Type B pancreatic cell (in vitro differentiated cells): ENCODE measurements at regions not wholly inside any gene's neighbourhood (a gene's known extent, or its start where the extent isn't known, plus 50 kb on each side); places are given as distances from the start of the nearest gene placed in this dataset.

Experiments
- DNase-seq: peaks from one replicate; pipeline ENCODE4 v3.0.0; 2021; ENCODE audit warnings: mixed read lengths; ENCODE audit not compliant: unreplicated experiment; ENCODE audit errors: extremely low spot score
- H3K27ac Mint-ChIP-seq: 2 replicates; pipeline ENCODE4 v1.8.0; 2021; ENCODE audit warnings: mild to moderate bottlenecking, mixed read lengths
- H3K27me3 Mint-ChIP-seq: 2 replicates; pipeline ENCODE4 v1.8.0; 2021; ENCODE audit warnings: mixed read lengths
- H3K36me3 Mint-ChIP-seq: 2 replicates; pipeline ENCODE4 v1.8.0; 2021; ENCODE audit warnings: mixed read lengths
- H3K4me1 Mint-ChIP-seq: one replicate; pipeline ENCODE4 v1.8.0; 2021; ENCODE audit warnings: mixed read lengths; ENCODE audit not compliant: unreplicated experiment
- H3K4me3 Mint-ChIP-seq: 2 replicates; pipeline ENCODE4 v1.8.0; 2021; ENCODE audit warnings: mild to moderate bottlenecking, mixed read lengths
- H3K9me3 Mint-ChIP-seq: 2 replicates; pipeline ENCODE4 v1.8.0; 2021; ENCODE audit warnings: mixed read lengths
- CTCF ChIP-seq: fragments of 200-600 bp; sonication (generic); conservative IDR thresholded peaks from 2 replicates; pipeline ENCODE4 v1.5.0; 2021; ENCODE audit warnings: antibody characterized with exemption, mild to moderate bottlenecking

GRCh38 chr6:159378411-159379328 lies 209.5 kb downstream of the FNDC1 start:
- Mint-ChIP-seq H3K4me3 (no peak overlapping the region), H3K9me3 (no peaks in the 10 kb centered on the region), H3K27ac (no peak overlapping the region), H3K4me1 (no peaks in the 10 kb centered on the region), H3K27me3 (peaks cover 5% of the 10 kb centered on the region), H3K36me3 (no peaks in the 10 kb centered on the region)
- TF ChIP-seq CTCF = no peak
- no peak for DNase-seq

- TF ChIP-seq CTCF = no peak
- Mint-ChIP-seq H3K27me3 (no peaks in the 10 kb centered on the region), H3K9me3 (no peaks in the 10 kb centered on the region), H3K27ac (no peak overlapping the region), H3K36me3 (no peaks in the 10 kb centered on the region), H3K4me3 (no peak overlapping the region), H3K4me1 (no peaks in the 10 kb centered on the region)
- no peak for DNase-seq
Measured at GRCh38 chr6:159376516-159377158, 207.4 kb downstream of the FNDC1 start.

- no peak for TF ChIP-seq CTCF
- Mint-ChIP-seq H3K27me3 (no peaks in the 10 kb centered on the region), H3K27ac (no peak overlapping the region), H3K9me3 (peaks cover 5% of the 10 kb centered on the region), H3K36me3 (no peaks in the 10 kb centered on the region), H3K4me1 (no peaks in the 10 kb centered on the region), H3K4me3 (no peak overlapping the region)
- no peak for DNase-seq
Measured at GRCh38 chr6:159375014-159375413, 205.8 kb downstream of the FNDC1 start.

- Mint-ChIP-seq H3K36me3 (no peaks in the 10 kb centered on the region), H3K27me3 (no peaks in the 10 kb centered on the region), H3K4me1 (no peaks in the 10 kb centered on the region), H3K4me3 (no peak overlapping the region), H3K9me3 (peaks cover 5% of the 10 kb centered on the region), H3K27ac (no peak overlapping the region)
- no peak for DNase-seq
- TF ChIP-seq CTCF = no peak
Measured at GRCh38 chr6:159373670-159374069, 204.5 kb downstream of the FNDC1 start.

GRCh38 chr6:159372333-159372732 lies 203.1 kb downstream of the FNDC1 start:
- Mint-ChIP-seq H3K4me3 (no peak overlapping the region), H3K27me3 (no peaks in the 10 kb centered on the region)
- TF ChIP-seq CTCF = no peak

More at GRCh38 chr6:159372333-159372732, 203.1 kb downstream of the FNDC1 start:
- no peaks in the 10 kb centered on the region for H3K4me1 Mint-ChIP-seq
- DNase-seq = no peak
- no peaks in the 10 kb centered on the region for H3K36me3 Mint-ChIP-seq
- peaks cover 5% of the 10 kb centered on the region for H3K9me3 Mint-ChIP-seq
- H3K27ac Mint-ChIP-seq = no peak overlapping the region
